A673 (cell line): ENCODE measurements at regions not wholly inside any gene's neighbourhood (a gene's known extent, or its start where the extent isn't known, plus 50 kb on each side); places are given as distances from the start of the nearest gene placed in this dataset.

Experiments used
- BruUV-seq: library from RNA; stranded (reverse); fragments of 400-500 nt; replicated peaks from 2 replicates; lab custom pipeline; 2021; lab: Mats Ljungman, UMichigan
- CTCF ChIA-PET: fragments of 300-600 bp; sonication (Branson Sonifier 250); formaldehyde crosslinking; loops from one replicate; lab custom pipeline; 2022; ENCODE audit warnings: antibody characterized with exemption; lab: Charles Lee
- POLR2A ChIA-PET: fragments of 300-600 bp; sonication (Branson Sonifier 250); formaldehyde crosslinking; loops from one replicate; lab custom pipeline; 2022; ENCODE audit warnings: antibody characterized with exemption; ENCODE audit not compliant: low non-redundant PET; lab: Charles Lee
- DNase-seq: peaks from one replicate; pipeline ENCODE4 v3.0.0-alpha.2; 2015; ENCODE audit warnings: low spot score
- H3K27ac ChIP-seq: fragments of 200-600 bp; sonication (generic); 2 replicates; pipeline ENCODE4 v1.5.1; 2016; ENCODE audit warnings: mixed run types, low read depth, mild to moderate bottlenecking, mixed read lengths, antibody characterized with exemption, low read length; ENCODE audit not compliant: poor library complexity, severe bottlenecking
- H3K27me3 ChIP-seq: fragments of 200-600 bp; sonication (generic); replicated peaks from 2 replicates; pipeline ENCODE4 v1.6.1; 2017; ENCODE audit warnings: mixed run types, low read depth, mild to moderate bottlenecking, mixed read lengths, antibody characterized with exemption, low read length; ENCODE audit not compliant: insufficient read depth, poor library complexity
- H3K36me3 ChIP-seq: fragments of 200-600 bp; sonication (generic); 2 replicates; pipeline ENCODE4 v1.6.1; 2016; ENCODE audit warnings: mixed run types, mild to moderate bottlenecking, mixed read lengths, antibody characterized with exemption, low read length; ENCODE audit not compliant: insufficient read depth, poor library complexity, severe bottlenecking
- H3K4me1 ChIP-seq: fragments of 200-600 bp; sonication (generic); 2 replicates; pipeline ENCODE4 v1.6.1; 2017; ENCODE audit warnings: mixed run types, mild to moderate bottlenecking, mixed read lengths, antibody characterized with exemption, low read length; ENCODE audit not compliant: insufficient read depth, poor library complexity, severe bottlenecking
- H3K4me3 ChIP-seq: fragments of 200-600 bp; sonication (generic); 2 replicates; pipeline ENCODE4 v1.5.1; 2016; ENCODE audit warnings: low read depth, mixed run types, mild to moderate bottlenecking, mixed read lengths, low read length; ENCODE audit not compliant: poor library complexity, severe bottlenecking
- H3K9me3 ChIP-seq: fragments of 200-600 bp; sonication (generic); 2 replicates; pipeline ENCODE4 v1.6.1; 2016; ENCODE audit warnings: mixed run types, low read depth, mild to moderate bottlenecking, mixed read lengths, antibody characterized with exemption, low read length; ENCODE audit not compliant: poor library complexity, severe bottlenecking
- CTCF ChIP-seq: fragments of 300-800, 200-600 bp; sonication (generic); conservative IDR thresholded peaks from 2 replicates; pipeline ENCODE4 v1.5.1; 2017; ENCODE audit warnings: low read depth, mild to moderate bottlenecking, antibody characterized with exemption, low read length, moderate library complexity, mixed read lengths
- EZH2 ChIP-seq: fragments of 200-600 bp; sonication (generic); IDR thresholded peaks from 2 replicates; pipeline ENCODE4 v1.6.1; 2017; ENCODE audit warnings: borderline replicate concordance, low read depth, mild to moderate bottlenecking, mixed read lengths, antibody characterized with exemption, low read length; ENCODE audit not compliant: poor library complexity, severe bottlenecking
- intact Hi-C: fragments of 100-400 bp; cut with micrococcal nuclease; formaldehyde crosslinking; loops from one replicate; pipeline ENCODE4 v1.10.0; 2022; ENCODE audit not compliant: unreplicated experiment

DNA sequence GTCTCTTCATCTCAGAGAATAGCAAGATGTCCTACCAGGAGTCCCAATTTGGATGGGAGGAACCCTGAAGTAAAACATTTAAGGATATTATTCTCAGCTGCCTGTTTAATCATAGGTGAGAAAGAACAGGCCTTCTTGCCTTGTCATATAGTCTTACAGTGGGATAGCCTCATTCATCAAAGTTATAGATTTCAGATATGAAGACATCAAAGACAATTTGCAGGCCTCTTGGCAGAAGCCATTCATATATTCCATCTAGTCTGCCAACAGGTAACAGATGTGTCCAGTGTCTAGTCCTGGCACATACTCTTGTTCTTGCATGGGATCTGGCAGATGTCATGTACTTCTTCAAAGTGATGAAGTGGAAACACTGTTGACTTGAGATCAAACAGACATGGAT lies 601.3 kb upstream of the GHITM start:
- ChIA-PET CTCF (no interaction called here), POLR2A (no interaction called here)
- DNase-seq, result no peak
- BruUV-seq, result no TSS peak
- intact Hi-C loops, result no loop called here
- Histone ChIP-seq H3K27me3 (no peaks in the 10 kb centered on the region), H3K4me1 (no peaks in the 10 kb centered on the region), H3K4me3 (no peak overlapping the region), H3K27ac (no peak overlapping the region), H3K36me3 (no peaks in the 10 kb centered on the region), H3K9me3 (peaks cover 3% of the 10 kb centered on the region)
- TF ChIP-seq CTCF (no peak), EZH2 (no peak)

DNA sequence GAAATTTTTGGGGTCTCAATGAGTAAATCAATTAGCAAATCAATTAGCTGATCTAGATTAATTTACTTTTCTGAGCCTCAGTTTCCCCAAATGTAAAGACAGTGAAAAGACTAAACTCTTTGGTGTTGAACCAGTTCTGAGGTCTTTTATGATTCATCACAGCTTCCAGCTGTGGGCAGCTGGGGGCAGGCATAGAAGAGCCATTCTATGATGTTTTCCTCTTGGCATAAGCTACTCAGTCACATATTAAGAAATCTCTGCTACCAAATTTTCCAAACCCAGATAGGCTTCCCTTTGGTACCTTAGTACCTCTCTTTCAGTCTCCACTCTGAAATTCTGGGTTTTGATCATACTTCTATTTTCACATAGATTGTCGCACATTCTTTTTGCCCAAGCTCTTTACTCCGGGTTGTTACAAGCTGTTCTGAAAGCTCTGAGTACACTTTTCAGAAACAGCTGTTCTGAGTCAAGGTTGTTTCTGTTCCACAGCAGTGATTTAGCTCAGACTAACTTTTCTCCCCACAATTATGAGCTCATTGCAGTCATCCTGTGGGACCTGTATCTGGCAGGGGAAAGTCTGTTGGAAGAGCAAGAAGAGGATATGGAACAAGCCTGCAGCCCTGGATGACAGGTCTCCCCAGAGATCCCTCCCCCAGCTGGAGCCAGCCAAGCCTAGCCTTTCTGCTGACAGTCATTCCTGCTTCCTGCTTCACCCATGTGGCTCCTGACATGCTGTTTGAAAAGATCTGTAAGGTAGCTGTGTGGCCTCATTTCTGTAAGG lies 599.6 kb upstream of the GHITM start:
- Histone ChIP-seq H3K9me3 (no peaks in the 10 kb centered on the region), H3K36me3 (no peaks in the 10 kb centered on the region), H3K4me3 (no peak overlapping the region), H3K4me1 (no peaks in the 10 kb centered on the region), H3K27me3 (no peaks in the 10 kb centered on the region), H3K27ac (no peak overlapping the region)
- ChIA-PET POLR2A (no interaction called here), CTCF (no interaction called here)
- intact Hi-C loops, result no loop called here
- TF ChIP-seq CTCF (no peak), EZH2 (no peak)
- DNase-seq, result no peak
- no TSS peak for BruUV-seq

- no peaks in the 10 kb centered on the region for H3K9me3 ChIP-seq
- no peaks in the 10 kb centered on the region for H3K4me1 ChIP-seq
- no peaks in the 10 kb centered on the region for H3K27me3 ChIP-seq
- intact Hi-C loops, result no loop called here
- no peak overlapping the region for H3K4me3 ChIP-seq
- no peak for TF ChIP-seq CTCF
- TF ChIP-seq EZH2, result no peak
- no peaks in the 10 kb centered on the region for H3K36me3 ChIP-seq
- BruUV-seq, result no TSS peak
- DNase-seq, result no peak
- H3K27ac ChIP-seq, result no peak overlapping the region
- CTCF ChIA-PET, result no interaction called here
- POLR2A ChIA-PET, result interaction anchor here (0.7 kb wide), 1 partner anchor 22 kb away, joined by 3 read pairs; no protein-coding TSS in a partner anchor
Measured at GRCh38 chr10:83541046-83541445, 598.3 kb upstream of the GHITM start.
